Fibroblast of pulmonary artery (primary cell): ENCODE measurements at regions not wholly inside any gene's neighbourhood (a gene's known extent, or its start where the extent isn't known, plus 50 kb on each side); places are given as distances from the start of the nearest gene placed in this dataset.
"Not testable (repeated sequence)": the region's sequence is repeated elsewhere in the genome, so short reads cannot be mapped to it uniquely, and the experiment has no call there.

ENCODE experiments used
- DNase-seq: peaks from one replicate; pipeline ENCODE4 v3.0.0-alpha.2; 2010; ENCODE audit warnings: low read depth
- H3K4me3 ChIP-seq: replicated peaks from 2 replicates; pipeline ENCODE4 v1.5.1; 2011; ENCODE audit warnings: low read depth, mild to moderate bottlenecking, control low read depth, low read length, moderate library complexity
- CTCF ChIP-seq: IDR thresholded peaks from 2 replicates; pipeline ENCODE4 v1.5.1; 2011; ENCODE audit warnings: mild to moderate bottlenecking, control low read depth, low read length, inconsistent platforms; ENCODE audit errors: missing control alignments

GRCh38 chr12:14032191-14032590 is 50.8 kb upstream of the GRIN2B start:
- not testable (repeated sequence) for H3K4me3 ChIP-seq

GRCh38 chr12:14043776-14044175 is 62.4 kb upstream of the GRIN2B start:
- H3K4me3 ChIP-seq = no peak overlapping the region
- DNase-seq = no peak
- no peak for TF ChIP-seq CTCF

More at GRCh38 chr12:14032191-14032590, 50.8 kb upstream of the GRIN2B start:
- not testable (repeated sequence) for DNase-seq

DNA sequence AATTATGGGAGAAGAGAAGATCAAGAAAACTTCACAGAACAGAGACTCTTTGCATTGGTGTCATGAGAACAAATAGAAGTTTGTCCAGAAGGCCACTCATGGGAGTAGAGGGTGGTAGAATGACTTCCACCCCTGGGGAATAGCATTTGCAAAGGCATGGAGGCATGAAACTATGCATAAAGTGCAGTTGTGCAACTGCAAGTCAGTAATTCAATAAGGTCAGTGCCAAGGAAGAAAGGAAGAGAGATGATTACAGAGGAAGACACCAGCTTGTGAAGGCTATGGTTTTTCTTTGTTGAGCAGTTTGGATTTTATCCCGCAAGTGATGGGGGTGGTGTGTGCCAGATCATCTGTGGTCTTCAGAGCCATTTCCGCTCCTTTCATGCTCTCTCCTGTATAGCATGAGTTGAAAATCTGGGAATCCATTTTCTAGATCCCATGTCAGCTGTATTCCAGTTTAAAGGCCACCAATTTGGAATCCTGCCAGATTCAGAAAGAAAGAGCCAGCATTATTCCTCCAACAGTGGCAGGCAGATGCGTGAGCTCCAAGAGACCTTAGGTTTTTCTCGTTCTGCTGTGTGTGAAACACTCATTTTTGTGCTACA is 67.6 kb upstream of the GRIN2B start:
- TF ChIP-seq CTCF = no peak
- H3K4me3 ChIP-seq = no peak overlapping the region
- no peak for DNase-seq

DNA sequence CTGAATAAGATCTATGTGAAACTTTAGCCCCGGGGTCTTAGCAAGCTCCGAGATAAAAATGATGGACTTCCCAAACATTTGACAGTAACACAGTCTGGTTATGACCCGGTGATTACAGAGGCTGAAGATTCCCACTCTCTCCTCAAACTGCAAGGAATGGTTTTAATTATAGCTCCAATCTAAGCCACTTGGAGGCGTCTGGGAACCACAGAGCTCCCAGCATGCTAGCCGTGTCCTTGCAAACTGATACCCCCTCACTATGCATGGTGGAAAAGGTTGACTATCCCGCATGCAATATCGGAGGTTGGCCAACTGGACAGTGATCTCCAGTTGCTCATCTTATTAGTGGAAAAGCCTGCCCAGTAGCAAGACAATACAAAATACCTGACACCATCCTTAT is 76.5 kb upstream of the GRIN2B start:
- H3K4me3 ChIP-seq = no peak overlapping the region
- TF ChIP-seq CTCF = no peak
- no peak for DNase-seq

GRCh38 chr12:14058717-14059116 is 77.3 kb upstream of the GRIN2B start:
- no peak overlapping the region for H3K4me3 ChIP-seq
- no peak for TF ChIP-seq CTCF
- DNase-seq = no peak

DNA sequence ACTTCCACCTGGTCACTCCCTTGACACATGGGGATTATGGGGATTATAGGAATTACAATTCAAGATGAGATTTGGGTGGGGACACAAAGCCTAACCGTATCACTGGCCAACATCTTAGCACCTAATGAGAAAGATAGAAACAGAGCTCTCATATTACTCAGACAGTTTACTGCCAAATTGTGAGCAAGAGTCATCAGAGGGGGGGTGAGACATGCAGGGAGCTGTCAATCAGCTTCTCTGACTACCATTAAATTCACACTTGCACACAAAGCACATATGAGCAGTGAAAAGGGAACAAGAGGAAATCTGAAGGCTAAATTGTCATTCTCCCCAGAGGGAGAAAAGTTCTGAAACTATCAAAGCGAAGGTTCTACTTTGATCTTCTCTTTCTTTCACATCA is 78.1 kb upstream of the GRIN2B start:
- TF ChIP-seq CTCF = no peak
- no peak for DNase-seq
- H3K4me3 ChIP-seq = no peak overlapping the region

- no peak for TF ChIP-seq CTCF
- no peak overlapping the region for H3K4me3 ChIP-seq
- DNase-seq = no peak
Measured at GRCh38 chr12:14065616-14066015, 84.2 kb upstream of the GRIN2B start.
